NCI-H69 (cell line): ENCODE measurements at regions not wholly inside any gene's neighbourhood (a gene's known extent, or its start where the extent isn't known, plus 50 kb on each side); places are given as distances from the start of the nearest gene placed in this dataset.

Experiments
- DNase-seq: peaks from one replicate; lab custom pipeline; 2025; lab: John Stamatoyannopoulos, UW

GRCh38 chr21:20946701-20947100, 51.5 kb upstream of the NCAM2 start:
- no peak for DNase-seq
